Right lobe of liver (tissue), 4 donors: ENCODE measurements at regions not wholly inside any gene's neighbourhood (a gene's known extent, or its start where the extent isn't known, plus 50 kb on each side); places are given as distances from the start of the nearest gene placed in this dataset.

Experiments used
- POLR2A ChIP-seq: fragments of 450-650 bp; IDR thresholded peaks from one replicate; pipeline ENCODE4 v1.6.1; 2017; ENCODE audit warnings: antibody characterized with exemption, mild to moderate bottlenecking
- TF ChIP-seq, protein P1 (sequence below), 4 donors: fragments of 200-600 bp in 3 of 4; fragments of 450-650 bp in 1 of 4; IDR thresholded peaks; one replicate each; pipeline versions ENCODE4 v1.5.1 to v1.8.0; 2016 to 2022; ENCODE audit warnings: antibody characterized with exemption in 4 of 4, mild to moderate bottlenecking in 2 of 4
- donor health status: DM: no; HTN: no; CAD: no.
- donor health status: DM: no; HTN: no; CAD: no.
- donor health status: DM: no; HTN: yes; CAD: no.

DNA sequence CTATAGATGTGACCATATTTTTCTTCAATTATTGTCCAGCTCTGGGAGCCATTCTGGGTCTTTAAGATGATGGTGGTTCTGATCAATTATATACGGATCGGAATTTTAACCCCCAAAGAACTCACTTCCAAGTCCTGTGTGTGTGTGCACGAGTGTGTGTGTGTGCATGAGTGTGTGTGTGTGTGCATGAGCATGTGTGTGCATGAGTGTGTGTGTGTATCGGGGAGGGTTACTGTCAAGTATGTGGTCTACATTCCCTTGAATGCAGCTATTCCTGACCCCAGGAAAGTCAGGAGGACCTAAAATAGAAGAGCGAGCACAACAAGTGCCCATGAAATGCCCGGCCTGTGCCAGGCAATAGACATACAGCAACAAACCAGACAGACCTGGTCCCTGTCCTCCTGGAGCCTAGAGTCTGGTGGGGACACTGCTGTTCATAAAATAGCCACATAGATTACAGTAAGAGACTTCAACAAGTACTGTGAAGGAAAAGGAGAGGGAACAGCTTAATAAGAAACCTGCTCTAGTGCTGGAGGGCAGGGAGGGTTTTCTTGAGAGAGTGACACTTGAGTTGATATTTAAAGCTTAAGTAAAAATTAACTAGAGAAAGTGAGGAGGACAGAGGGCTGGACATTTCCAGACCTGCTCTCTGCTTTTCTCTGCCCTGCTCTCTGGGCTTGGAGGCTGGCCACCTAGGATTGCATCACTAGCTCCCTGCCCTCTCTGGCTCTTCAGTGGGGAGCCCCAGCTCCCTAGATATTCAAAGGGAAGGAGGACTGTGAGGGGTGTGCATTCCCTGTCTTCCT lies 66.1 kb upstream of the SPON1 start:
- TF ChIP-seq, protein P1, sequence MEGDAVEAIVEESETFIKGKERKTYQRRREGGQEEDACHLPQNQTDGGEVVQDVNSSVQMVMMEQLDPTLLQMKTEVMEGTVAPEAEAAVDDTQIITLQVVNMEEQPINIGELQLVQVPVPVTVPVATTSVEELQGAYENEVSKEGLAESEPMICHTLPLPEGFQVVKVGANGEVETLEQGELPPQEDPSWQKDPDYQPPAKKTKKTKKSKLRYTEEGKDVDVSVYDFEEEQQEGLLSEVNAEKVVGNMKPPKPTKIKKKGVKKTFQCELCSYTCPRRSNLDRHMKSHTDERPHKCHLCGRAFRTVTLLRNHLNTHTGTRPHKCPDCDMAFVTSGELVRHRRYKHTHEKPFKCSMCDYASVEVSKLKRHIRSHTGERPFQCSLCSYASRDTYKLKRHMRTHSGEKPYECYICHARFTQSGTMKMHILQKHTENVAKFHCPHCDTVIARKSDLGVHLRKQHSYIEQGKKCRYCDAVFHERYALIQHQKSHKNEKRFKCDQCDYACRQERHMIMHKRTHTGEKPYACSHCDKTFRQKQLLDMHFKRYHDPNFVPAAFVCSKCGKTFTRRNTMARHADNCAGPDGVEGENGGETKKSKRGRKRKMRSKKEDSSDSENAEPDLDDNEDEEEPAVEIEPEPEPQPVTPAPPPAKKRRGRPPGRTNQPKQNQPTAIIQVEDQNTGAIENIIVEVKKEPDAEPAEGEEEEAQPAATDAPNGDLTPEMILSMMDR (IDR thresholded peaks at IDR 0.05): no peak
- TF ChIP-seq POLR2A: no peak
